Testis (tissue), 2 donors: ENCODE measurements at regions not wholly inside any gene's neighbourhood (a gene's known extent, or its start where the extent isn't known, plus 50 kb on each side); places are given as distances from the start of the nearest gene placed in this dataset.
A peak's percentile ranks its signal among the peaks of the same experiment; 100 is the strongest.
"Not testable (repeated sequence)": the region's sequence is repeated elsewhere in the genome, so short reads cannot be mapped to it uniquely, and the experiment has no call there.

Source experiments
- DNase-seq: peaks from one replicate; pipeline ENCODE4 v3.0.0-alpha.2; 2019
- H3K27ac ChIP-seq, 2 donors: fragments of 200-600 bp; sonication (generic); one replicate each; pipeline ENCODE4 v1.5.1; 2019
- H3K27me3 ChIP-seq: fragments of 200-600 bp; sonication (generic); one replicate; pipeline ENCODE4 v1.5.1; 2019
- H3K36me3 ChIP-seq: fragments of 200-600 bp; sonication (generic); one replicate; pipeline ENCODE4 v1.5.1; 2017; ENCODE audit warnings: low read depth; ENCODE audit errors: missing control alignments
- H3K4me1 ChIP-seq: fragments of 200-600 bp; sonication (generic); one replicate; pipeline ENCODE4 v1.5.1; 2019
- H3K4me3 ChIP-seq, 2 donors: fragments of 200-600 bp; sonication (generic); one replicate each; pipeline ENCODE4 v1.5.1; 2017 to 2019
- H3K9me3 ChIP-seq: fragments of 200-600 bp; sonication (generic); one replicate; pipeline ENCODE4 v1.5.1; 2017
- CTCF ChIP-seq, 3 experiments: fragments of 450-650 bp in 2 of 3; fragments of 200-600 bp in 1 of 3; sonication (generic) in 1 of 3; IDR thresholded peaks; one replicate each; pipeline ENCODE4 v1.5.1; 2016 to 2019; ENCODE audit warnings: antibody characterized with exemption in 3 of 3, mild to moderate bottlenecking in 2 of 3, moderate library complexity in 1 of 3
- POLR2A ChIP-seq: fragments of 450-650 bp; IDR thresholded peaks from one replicate; pipeline ENCODE4 v1.6.1; 2017; ENCODE audit warnings: antibody characterized with exemption, mild to moderate bottlenecking, moderate library complexity
- WGBS, 2 donors: methylation state at CpG; one replicate each; pipeline ENCODE4 v1.1.5; 2018; 5-methylcytosine and 5-hydroxymethylcytosine counted together
- intact Hi-C: fragments of 100-400 bp; cut with DNase I; formaldehyde crosslinking; loops from one replicate; pipeline ENCODE4 v1.15.1; 2023; ENCODE audit warnings: low total_unique reads

DNA sequence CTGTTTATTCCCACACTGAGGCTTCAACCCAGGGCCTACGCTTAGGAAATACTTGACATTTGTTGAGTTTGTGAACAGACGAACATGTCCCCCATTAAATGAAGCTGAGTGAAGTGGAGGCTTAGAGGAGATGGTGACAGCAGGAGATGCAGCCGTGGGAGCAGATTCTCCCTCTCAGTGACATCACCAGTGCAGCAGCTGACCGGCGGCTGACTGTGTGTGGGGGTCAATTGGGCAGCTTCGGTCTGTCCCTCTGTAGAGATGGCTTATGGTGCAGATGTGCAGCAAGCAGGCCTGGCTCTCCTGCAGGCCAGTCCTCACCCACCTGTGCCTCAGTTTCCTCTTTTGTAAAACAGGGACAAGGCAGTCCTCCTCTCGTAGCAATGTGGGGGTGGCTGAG, 201.8 kb downstream of the RTP5 start:
- intact Hi-C loops, H3K27me3 ChIP-seq, H3K27ac ChIP-seq, H3K36me3 ChIP-seq, H3K4me3 ChIP-seq, DNase-seq, H3K9me3 ChIP-seq: not testable (repeated sequence)
- WGBS, 2 donors = 80 to 92% methylated on average over 6 to 7 of the region's 7 CpGs
- peaks cover 20% of the 10 kb centered on the region for H3K4me1 ChIP-seq

GRCh38 chr2:242071936-242072335, 202.4 kb downstream of the RTP5 start:
- intact Hi-C loops, H3K27ac ChIP-seq, H3K4me3 ChIP-seq, H3K9me3 ChIP-seq, H3K36me3 ChIP-seq, DNase-seq, H3K27me3 ChIP-seq: not testable (repeated sequence)
- 59 to 94% methylated on average over 11 of the region's 11 CpGs for WGBS, 2 donors
- H3K4me1 ChIP-seq = peaks cover 20% of the 10 kb centered on the region

DNA sequence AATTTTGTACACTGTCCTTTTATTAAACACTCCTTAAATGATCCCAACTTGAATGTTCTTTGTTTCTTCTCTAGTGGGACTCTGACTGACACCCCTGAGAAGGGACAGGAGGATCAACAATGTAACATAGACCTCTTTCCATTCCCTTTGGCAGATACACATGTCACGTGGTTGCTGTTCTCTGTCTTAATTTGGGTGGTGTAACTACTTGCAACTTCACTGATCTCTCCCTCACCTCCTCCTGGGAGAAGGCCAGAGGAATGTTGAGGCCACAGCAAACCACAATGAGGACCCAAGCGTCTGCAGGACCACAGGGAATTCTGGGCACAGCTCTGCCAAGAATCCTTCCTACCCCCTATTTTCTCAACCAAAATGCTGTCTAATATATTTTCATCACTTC, 205.6 kb downstream of the RTP5 start:
- no peak overlapping the region for H3K4me3 ChIP-seq
- peak; percentile 56 for DNase-seq
- no peaks in the 10 kb centered on the region for H3K27me3 ChIP-seq
- 31 to 45% methylated on average over 2 of the region's 2 CpGs for WGBS, 2 donors
- peaks cover 19% of the 10 kb centered on the region for H3K4me1 ChIP-seq
- H3K27ac ChIP-seq = no peak overlapping the region
- H3K9me3 ChIP-seq = no peaks in the 10 kb centered on the region
- intact Hi-C loops = no loop called here
- no peak for TF ChIP-seq CTCF (IDR thresholded peaks at IDR 0.05)
- no peaks in the 10 kb centered on the region for H3K36me3 ChIP-seq

GRCh38 chr2:242075696-242076095, 206.2 kb downstream of the RTP5 start:
- Histone ChIP-seq H3K27me3 (no peaks in the 10 kb centered on the region), H3K4me3 (no peak overlapping the region), H3K4me1 (peaks cover 16% of the 10 kb centered on the region), H3K9me3 (no peaks in the 10 kb centered on the region), H3K36me3 (no peaks in the 10 kb centered on the region), H3K27ac (no peak overlapping the region)
- DNase-seq = no peak
- WGBS, 2 donors = 64 to 74% methylated on average over 7 of the region's 7 CpGs
- no peak for TF ChIP-seq POLR2A
- TF ChIP-seq CTCF (IDR thresholded peaks at IDR 0.05) = no peak
- intact Hi-C loops = no loop called here

- H3K27ac ChIP-seq, H3K4me3 ChIP-seq, H3K27me3 ChIP-seq, H3K9me3 ChIP-seq, intact Hi-C loops, H3K36me3 ChIP-seq, DNase-seq: not testable (repeated sequence)
- H3K4me1 ChIP-seq = peaks cover 16% of the 10 kb centered on the region
- WGBS, 2 donors = 79 to 86% methylated on average over 4 of the region's 4 CpGs
These were observed 206.7 kb downstream of the RTP5 start for GRCh38 chr2:242076184-242076583.

GRCh38 chr2:242078426-242078825, 208.9 kb downstream of the RTP5 start:
- H3K36me3 ChIP-seq, H3K4me3 ChIP-seq, DNase-seq, H3K27ac ChIP-seq, intact Hi-C loops, H3K27me3 ChIP-seq, H3K9me3 ChIP-seq: not testable (repeated sequence)
- 61 to 72% methylated on average over 3 of the region's 3 CpGs for WGBS, 2 donors
- peaks cover 12% of the 10 kb centered on the region for H3K4me1 ChIP-seq

GRCh38 chr2:242079792-242080191, 210.3 kb downstream of the RTP5 start:
- peaks cover 12% of the 10 kb centered on the region for H3K4me1 ChIP-seq
- WGBS, 2 donors = 83 to 91% methylated on average over 7 of the region's 7 CpGs
- H3K9me3 ChIP-seq, H3K36me3 ChIP-seq, H3K27me3 ChIP-seq, intact Hi-C loops, H3K4me3 ChIP-seq, DNase-seq, H3K27ac ChIP-seq: not testable (repeated sequence)

DNA sequence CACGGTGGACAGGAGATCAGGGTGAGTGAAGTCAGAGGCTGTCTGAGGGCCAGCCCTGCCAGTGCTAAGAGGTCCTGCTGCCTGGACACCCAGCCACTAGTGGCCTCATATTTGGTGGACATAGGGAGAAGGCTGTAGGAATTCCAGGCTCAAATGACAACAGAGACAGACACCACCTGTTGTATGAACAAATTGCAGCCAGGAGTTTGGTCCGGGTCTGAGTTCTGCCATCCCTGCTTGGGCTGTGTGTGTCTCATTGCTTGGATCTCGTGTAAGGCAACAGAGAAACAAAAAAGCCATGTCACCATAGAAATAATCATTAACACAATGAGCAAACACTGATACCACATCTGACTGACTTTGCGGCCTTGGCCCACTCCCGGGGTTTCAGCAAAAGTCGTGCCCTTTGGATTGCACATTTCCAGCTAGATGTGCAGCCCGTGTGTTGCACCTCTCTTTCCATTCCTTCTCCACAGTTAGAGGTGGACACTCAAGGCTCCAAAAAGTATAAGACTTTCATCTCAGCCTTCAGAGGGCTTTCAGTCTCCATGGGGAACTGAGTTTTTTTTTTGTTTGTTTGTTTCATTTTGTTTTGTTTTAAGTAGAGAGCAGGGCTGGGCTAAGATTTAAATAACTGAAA, 211.2 kb downstream of the RTP5 start:
- H3K4me3 ChIP-seq, H3K36me3 ChIP-seq, intact Hi-C loops, H3K9me3 ChIP-seq, H3K4me1 ChIP-seq, H3K27ac ChIP-seq, H3K27me3 ChIP-seq: not testable (repeated sequence)
- peak; percentile 38 for DNase-seq
- 50% methylated on average over 6 to 7 of the region's 7 CpGs for WGBS, 2 donors

- H3K4me3 ChIP-seq, intact Hi-C loops, H3K36me3 ChIP-seq, DNase-seq, H3K27ac ChIP-seq, H3K27me3 ChIP-seq, H3K9me3 ChIP-seq, H3K4me1 ChIP-seq: not testable (repeated sequence)
- WGBS, 2 donors = 71 to 74% methylated on average over 5 of the region's 5 CpGs
These were observed 214.5 kb downstream of the RTP5 start for GRCh38 chr2:242084034-242084433.

GRCh38 chr2:242085024-242085674, 215.6 kb downstream of the RTP5 start:
- H3K4me1 ChIP-seq, H3K27me3 ChIP-seq, DNase-seq, intact Hi-C loops, H3K27ac ChIP-seq, H3K36me3 ChIP-seq, H3K4me3 ChIP-seq, H3K9me3 ChIP-seq: not testable (repeated sequence)
- WGBS, 2 donors = 80 to 94% methylated on average over 3 to 7 of the region's 14 CpGs
